ENCODE measurements at regions not wholly inside any gene's neighbourhood (a gene's known extent, or its start where the extent isn't known, plus 50 kb on each side); places are given as distances from the start of the nearest gene placed in this dataset.

- Histone ChIP-seq H3K79me1 (ENCODE audit: low read depth, low read length) (no peaks in the 10 kb centered on the region), H3K9ac (replicated peaks in 1 of 4; ENCODE audit: extremely low read depth in 1 of 4, low read depth in 3 of 4, low read length in 3 of 4) (no peak overlapping the region), H3K23me2 (ENCODE audit: low read depth, low read length) (peaks cover 1% of the 10 kb centered on the region; the same call in 1 of the 2 replicates), H2AFZ (ENCODE audit: low read length) (no peak overlapping the region), H4K20me1 (replicated peaks in 1 of 2; ENCODE audit: control insufficient read depth in 1 of 2, insufficient read depth in 2 of 2, low read length in 2 of 2) (no peaks in the 10 kb centered on the region), H3K79me2 (ENCODE audit: control insufficient read depth in 1 of 2, insufficient read depth in 2 of 2, low read length in 2 of 2) (no peaks in the 10 kb centered on the region), H2BK12ac (ENCODE audit: low read depth, low read length) (no peak overlapping the region), H2BK120ac (replicated peaks; ENCODE audit: low read depth, low read length) (no peak overlapping the region), H3K9me3 (ENCODE audit: insufficient read depth in 2 of 2, low read depth in 1 of 2, low read length in 1 of 2) (no peaks in the 10 kb centered on the region), H2BK5ac (ENCODE audit: low read depth, low read length) (no peak overlapping the region), H4K5ac (ENCODE audit: insufficient read length, low read depth, low read length) (no peak overlapping the region), H3K23ac (ENCODE audit: insufficient read length) (no peak overlapping the region), H3K4me3 (ENCODE audit: extremely low read depth in 1 of 4, insufficient read depth in 2 of 4, low read depth in 3 of 4, low read length in 4 of 4) (no peak overlapping the region), H2BK20ac (ENCODE audit: low read length) (no peak overlapping the region), H3K27me3 (replicated peaks in 1 of 4; ENCODE audit: control insufficient read depth in 3 of 4, extremely low read depth in 1 of 4, insufficient read depth in 3 of 4, low read length in 3 of 4) (no peaks in the 10 kb centered on the region), H3K4ac (replicated peaks; ENCODE audit: insufficient read length, low read depth, low read length) (no peak overlapping the region), H4K8ac (ENCODE audit: extremely low read depth, insufficient read depth, low read length) (no peak overlapping the region), H2BK15ac (ENCODE audit: low read length) (no peak overlapping the region), H3K14ac (ENCODE audit: insufficient read length) (no peak overlapping the region), H3K56ac (replicated peaks; ENCODE audit: insufficient read length, low read depth, low read length) (no peak overlapping the region), H3K36me3 (ENCODE audit: control insufficient read depth in 2 of 4, insufficient read depth in 4 of 4, low read length in 3 of 4) (no peaks in the 10 kb centered on the region; a peak in 1 of 8 replicates), H3K4me2 (ENCODE audit: insufficient read depth in 1 of 2, low read depth in 2 of 2, low read length in 2 of 2) (no peak overlapping the region), H2AK5ac (ENCODE audit: low read depth, low read length) (no peak overlapping the region), H3K18ac (ENCODE audit: extremely low read depth, low read length) (no peak overlapping the region), H3K27ac (ENCODE audit: low read depth, low read length) (no peak overlapping the region), H4K91ac (replicated peaks; ENCODE audit: insufficient read length, low read length) (no peak overlapping the region), H3K4me1 (replicated peaks in 1 of 4; ENCODE audit: control insufficient read depth in 3 of 4, insufficient read depth in 4 of 4, low read length in 3 of 4) (no peaks in the 10 kb centered on the region)
- 100% methylated on average over 1 of the region's 1 CpG; no CpG with 5 or more reads in 1 of the 2 experiments for WGBS, 2 experiments (ENCODE audit: extremely low coverage in 1 of 2, insufficient coverage in 1 of 2, insufficient read length in 1 of 2, insufficient replicate concordance in 2 of 2, low coverage in 1 of 2, low lambda C conversion rate in 2 of 2, missing lambda C conversion rate in 1 of 2)
- no peak for DNase-seq (ENCODE audit: low read depth in 1 of 2, low spot score in 2 of 2)
- no peak for FAIRE-seq
- ChIA-PET POLR2A (ENCODE audit: partially characterized antibody) (no interaction called here), CTCF (ENCODE audit: partially characterized antibody) (interaction anchor here (0.9 kb wide), 1 partner anchor 131 kb away, joined by 3 read pairs; no protein-coding TSS in a partner anchor)
- TF ChIP-seq EZH2 (IDR thresholded peaks at IDR 0.05; ENCODE audit: low read depth, low read length, severe bottlenecking) (no peak), TEAD4 (IDR thresholded peaks at IDR 0.05; ENCODE audit: low read depth, low read length) (no peak), TBP (IDR thresholded peaks at IDR 0.05; ENCODE audit: low read depth, low read length) (no peak), NRF1 (IDR thresholded peaks at IDR 0.05; ENCODE audit: low read depth, low read length) (no peak), FOSL1 (IDR thresholded peaks at IDR 0.05; ENCODE audit: insufficient read depth, low read depth, low read length) (no peak), CHD1 (IDR thresholded peaks at IDR 0.05; ENCODE audit: low read depth, low read length) (no peak), KDM1A (IDR thresholded peaks at IDR 0.05; ENCODE audit: borderline replicate concordance, low read length) (no peak), POLR2AphosphoS5 (IDR thresholded peaks at IDR 0.05; ENCODE audit: low read depth, low read length) (no peak)
Observed at GRCh38 chr4:11525085-11525484, 96.4 kb upstream of the HS3ST1 start.
